Gastrocnemius medialis (tissue), 4 donors: ENCODE measurements at regions not wholly inside any gene's neighbourhood (a gene's known extent, or its start where the extent isn't known, plus 50 kb on each side); places are given as distances from the start of the nearest gene placed in this dataset.

Source experiments
- ATAC-seq, 2 donors: fragments of 150-250 bp; one replicate each; pipeline ENCODE4 v1.9.1; 2016
- DNase-seq, 2 donors: peaks; one replicate each; pipeline ENCODE4 v3.0.0-alpha.2; 2019
- H3K27ac ChIP-seq, 4 donors: fragments of 200-600 bp; sonication (generic); 1 replicate in 1 of 4; 2 replicates in 3 of 4; pipeline ENCODE4 v1.5.1; 2016 to 2018; ENCODE audit warnings: mild to moderate bottlenecking in 2 of 4, moderate library complexity in 1 of 4
- H3K27me3 ChIP-seq, 3 donors: fragments of 200-600 bp; sonication (generic) in 2 of 3; 1 replicate in 1 of 3; 2 replicates in 2 of 3; pipeline versions ENCODE4 v1.5.1 to v1.6.0; 2016 to 2019; ENCODE audit warnings: mild to moderate bottlenecking in 1 of 3, moderate library complexity in 1 of 3
- H3K36me3 ChIP-seq, 2 donors: fragments of 200-600 bp; sonication (generic) in 1 of 2; one replicate each; pipeline ENCODE4 v1.5.1; 2017 to 2018
- H3K4me1 ChIP-seq, 2 donors: fragments of 200-600 bp; sonication (generic) in 1 of 2; one replicate each; pipeline ENCODE4 v1.5.1; 2016 to 2017; ENCODE audit warnings: mild to moderate bottlenecking in 2 of 2
- H3K4me3 ChIP-seq, 4 donors: fragments of 200-600 bp; sonication (generic) in 3 of 4; 1 replicate in 1 of 4; 2 replicates in 3 of 4; pipeline ENCODE4 v1.5.1; 2016 to 2019; ENCODE audit warnings: mild to moderate bottlenecking in 2 of 4
- H3K9me3 ChIP-seq, 3 donors: fragments of 200-600 bp; sonication (generic) in 2 of 3; 1 replicate in 1 of 3; 2 replicates in 2 of 3; pipeline ENCODE4 v1.5.1; 2016 to 2019
- CTCF ChIP-seq, 5 experiments: fragments of 450-650 bp in 3 of 5; fragments of 200-600 bp in 2 of 5; sonication (generic) in 2 of 5; IDR thresholded peaks in 4 of 5; conservative IDR thresholded peaks in 1 of 5; 1 replicate in 4 of 5; 2 replicates in 1 of 5; pipeline ENCODE4 v1.5.1; 2016 to 2019; ENCODE audit warnings: antibody characterized with exemption in 5 of 5, mild to moderate bottlenecking in 3 of 5, moderate library complexity in 3 of 5
- POLR2A ChIP-seq, 2 donors: fragments of 450-650 bp; IDR thresholded peaks; one replicate each; pipeline ENCODE4 v1.6.1; 2017; ENCODE audit warnings: antibody characterized with exemption in 2 of 2, mild to moderate bottlenecking in 2 of 2, moderate library complexity in 2 of 2
- in situ Hi-C, 4 donors: fragments of 200-750 bp; cut with MboI; loops; one replicate each; pipeline versions ENCODE4 v1.15.0 to v1.8.0; 2017; ENCODE audit warnings: low sequenced_read_pairs in 4 of 4
- intact Hi-C: fragments of 100-400 bp; cut with DNase I; formaldehyde crosslinking; loops from one replicate; pipeline ENCODE4 v1.15.1; 2023; ENCODE audit warnings: low total_unique reads

- intact Hi-C loops, result no loop called here
- no peak for ATAC-seq
Observed at GRCh38 chr1:208298593-208299269, 54.5 kb upstream of the PLXNA2 start.

DNA sequence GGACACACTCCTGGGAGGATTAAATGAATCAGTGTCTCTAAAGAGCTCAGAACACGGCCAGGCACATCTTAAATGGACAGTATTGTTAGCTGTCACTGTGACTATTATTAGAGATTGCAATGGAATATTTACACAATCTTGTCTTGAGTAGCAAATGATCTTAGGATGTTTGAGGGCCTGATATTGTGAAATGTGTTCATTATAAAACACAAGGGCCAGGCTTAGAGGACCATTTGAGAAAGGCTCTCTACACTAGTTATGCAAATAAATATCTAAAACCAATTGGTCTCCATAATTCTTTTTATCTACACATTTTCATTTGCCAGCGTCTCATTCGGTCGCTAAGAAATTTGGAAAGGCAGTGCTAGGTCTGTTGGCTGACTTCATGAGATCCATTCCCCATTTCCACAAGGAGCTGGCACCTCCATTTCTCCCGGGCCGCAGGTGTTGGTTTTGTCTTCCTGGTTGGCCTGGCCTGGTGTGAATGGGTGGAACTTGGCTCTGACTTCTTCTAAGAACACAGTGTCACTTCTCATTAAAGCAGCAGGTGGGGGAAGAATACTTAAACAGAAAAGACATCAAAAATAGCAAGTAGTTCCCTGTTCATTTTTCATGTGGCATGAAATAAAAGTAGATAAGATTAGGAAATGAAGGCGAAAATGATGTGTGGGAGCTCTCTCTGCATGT, 56.0 kb upstream of the PLXNA2 start:
- Histone ChIP-seq H3K27me3 (no peaks in the 10 kb centered on the region), H3K27ac (no peak overlapping the region), H3K4me3 (no peak overlapping the region), H3K36me3 (no peaks in the 10 kb centered on the region), H3K4me1 (no peaks in the 10 kb centered on the region), H3K9me3 (no peaks in the 10 kb centered on the region)
- intact Hi-C loops (no loop called here), in situ Hi-C loops (no loop called here)
- ATAC-seq (no peak), DNase-seq (no peak)
- TF ChIP-seq POLR2A (IDR thresholded peaks at IDR 0.05) (no peak), CTCF (IDR thresholded peaks at IDR 0.05 in 4 of 5, conservative IDR thresholded peaks at IDR 0.05 in 1 of 5) (no peak)

More at GRCh38 chr1:208298593-208299269, 54.5 kb upstream of the PLXNA2 start:
- in situ Hi-C loops, result no loop called here
- no peaks in the 10 kb centered on the region for H3K36me3 ChIP-seq
- no peak for DNase-seq
- no peaks in the 10 kb centered on the region for H3K27me3 ChIP-seq
- no peak for TF ChIP-seq POLR2A (IDR thresholded peaks at IDR 0.05)
- TF ChIP-seq CTCF (IDR thresholded peaks at IDR 0.05 in 4 of 5, conservative IDR thresholded peaks at IDR 0.05 in 1 of 5), result no peak
- no peaks in the 10 kb centered on the region for H3K4me1 ChIP-seq
- H3K9me3 ChIP-seq, result no peaks in the 10 kb centered on the region
- no peak overlapping the region for H3K27ac ChIP-seq
- no peak overlapping the region for H3K4me3 ChIP-seq

- intact Hi-C loops, result no loop called here
- Histone ChIP-seq H3K4me1 (no peaks in the 10 kb centered on the region), H3K27ac (no peak overlapping the region), H3K9me3 (no peaks in the 10 kb centered on the region), H3K36me3 (no peaks in the 10 kb centered on the region), H3K4me3 (no peak overlapping the region), H3K27me3 (no peaks in the 10 kb centered on the region)
- ATAC-seq (no peak), DNase-seq (no peak)
- TF ChIP-seq CTCF (IDR thresholded peaks at IDR 0.05 in 4 of 5, conservative IDR thresholded peaks at IDR 0.05 in 1 of 5) (no peak), POLR2A (IDR thresholded peaks at IDR 0.05) (no peak)
- in situ Hi-C loops, result no loop called here
Observed at GRCh38 chr1:208302699-208303238, 58.6 kb upstream of the PLXNA2 start.

- Histone ChIP-seq H3K36me3 (no peaks in the 10 kb centered on the region), H3K4me3 (no peak overlapping the region), H3K9me3 (no peaks in the 10 kb centered on the region), H3K27ac (no peak overlapping the region), H3K4me1 (no peaks in the 10 kb centered on the region), H3K27me3 (no peaks in the 10 kb centered on the region)
- ATAC-seq (no peak), DNase-seq (no peak)
- TF ChIP-seq CTCF (IDR thresholded peaks at IDR 0.05 in 4 of 5, conservative IDR thresholded peaks at IDR 0.05 in 1 of 5), result no peak
- TF ChIP-seq POLR2A (IDR thresholded peaks at IDR 0.05), result no peak
- intact Hi-C loops, result no loop called here
- in situ Hi-C loops, result no loop called here
Observed at GRCh38 chr1:208303743-208304712, 59.8 kb upstream of the PLXNA2 start.
